ENCODE measurements at regions not wholly inside any gene's neighbourhood (a gene's known extent, or its start where the extent isn't known, plus 50 kb on each side); places are given as distances from the start of the nearest gene placed in this dataset.

- no peak for TF ChIP-seq EZH2 (IDR thresholded peaks at IDR 0.05; ENCODE audit: borderline replicate concordance, low read length)
- no peak overlapping the region for H3K4me2 ChIP-seq (ENCODE audit: low read length)
Measured at GRCh38 chr10:113348694-113349093, 204.2 kb upstream of the HABP2 start.

GRCh38 chr10:113350311-113351040 lies 202.4 kb upstream of the HABP2 start:
- Histone ChIP-seq H3K4me2 (ENCODE audit: low read length) (no peak overlapping the region), H3K27me3 (ENCODE audit: insufficient read depth, low read length) (no peaks in the 10 kb centered on the region), H3K4me1 (ENCODE audit: insufficient read depth, low read length, severe bottlenecking) (no peaks in the 10 kb centered on the region), H3K79me2 (ENCODE audit: insufficient read depth, low read length) (no peaks in the 10 kb centered on the region), H3K9ac (ENCODE audit: low read length) (no peak overlapping the region), H4K20me1 (ENCODE audit: insufficient read depth, low read length) (no peaks in the 10 kb centered on the region), H3K9me3 (ENCODE audit: low read length) (no peaks in the 10 kb centered on the region), H3F3A (ENCODE audit: insufficient read depth, low read length) (no peaks in the 10 kb centered on the region), H3K4me3 (ENCODE audit: low read depth, low read length, poor library complexity, severe bottlenecking) (no peak overlapping the region), H3K27ac (ENCODE audit: low read depth, low read length, poor library complexity, severe bottlenecking) (no peak overlapping the region), H3K9me2 (ENCODE audit: low read depth, low read length) (no peaks in the 10 kb centered on the region), H3K36me3 (ENCODE audit: insufficient read depth, low read length) (no peaks in the 10 kb centered on the region), H2AFZ (ENCODE audit: low read length) (no peak overlapping the region)
- TF ChIP-seq EZH2 (IDR thresholded peaks at IDR 0.05; ENCODE audit: borderline replicate concordance, low read length) = no peak
- no peak for TF ChIP-seq CTCF (IDR thresholded peaks at IDR 0.05; ENCODE audit: low read length)

More at GRCh38 chr10:113348694-113349093, 204.2 kb upstream of the HABP2 start:
- H3K36me3 ChIP-seq (ENCODE audit: insufficient read depth, low read length) = no peaks in the 10 kb centered on the region
- H3K27me3 ChIP-seq (ENCODE audit: insufficient read depth, low read length) = no peaks in the 10 kb centered on the region
- no peaks in the 10 kb centered on the region for H3F3A ChIP-seq (ENCODE audit: insufficient read depth, low read length)
- no peaks in the 10 kb centered on the region for H3K9me2 ChIP-seq (ENCODE audit: low read depth, low read length)
- H3K9me3 ChIP-seq (ENCODE audit: low read length) = no peaks in the 10 kb centered on the region
- H4K20me1 ChIP-seq (ENCODE audit: insufficient read depth, low read length) = no peaks in the 10 kb centered on the region
- no peak overlapping the region for H3K4me3 ChIP-seq (ENCODE audit: low read depth, low read length, poor library complexity, severe bottlenecking)
- no peak overlapping the region for H2AFZ ChIP-seq (ENCODE audit: low read length)
- no peaks in the 10 kb centered on the region for H3K79me2 ChIP-seq (ENCODE audit: insufficient read depth, low read length)
- no peak overlapping the region for H3K9ac ChIP-seq (ENCODE audit: low read length)
- H3K27ac ChIP-seq (ENCODE audit: low read depth, low read length, poor library complexity, severe bottlenecking) = no peak overlapping the region
- H3K4me1 ChIP-seq (ENCODE audit: insufficient read depth, low read length, severe bottlenecking) = no peaks in the 10 kb centered on the region

- no peak overlapping the region for H3K4me2 ChIP-seq (ENCODE audit: low read length)
- H4K20me1 ChIP-seq (ENCODE audit: insufficient read depth, low read length) = no peaks in the 10 kb centered on the region
- H3F3A ChIP-seq (ENCODE audit: insufficient read depth, low read length) = no peaks in the 10 kb centered on the region
- no peak overlapping the region for H3K9ac ChIP-seq (ENCODE audit: low read length)
- H3K27me3 ChIP-seq (ENCODE audit: insufficient read depth, low read length) = no peaks in the 10 kb centered on the region
- no peak overlapping the region for H2AFZ ChIP-seq (ENCODE audit: low read length)
- no peak overlapping the region for H3K27ac ChIP-seq (ENCODE audit: low read depth, low read length, poor library complexity, severe bottlenecking)
- no peaks in the 10 kb centered on the region for H3K79me2 ChIP-seq (ENCODE audit: insufficient read depth, low read length)
- no peaks in the 10 kb centered on the region for H3K9me3 ChIP-seq (ENCODE audit: low read length)
- no peak for TF ChIP-seq CTCF (IDR thresholded peaks at IDR 0.05; ENCODE audit: low read length)
- no peak for TF ChIP-seq EZH2 (IDR thresholded peaks at IDR 0.05; ENCODE audit: borderline replicate concordance, low read length)
- no peaks in the 10 kb centered on the region for H3K4me1 ChIP-seq (ENCODE audit: insufficient read depth, low read length, severe bottlenecking)
- no peaks in the 10 kb centered on the region for H3K9me2 ChIP-seq (ENCODE audit: low read depth, low read length)
- H3K36me3 ChIP-seq (ENCODE audit: insufficient read depth, low read length) = no peaks in the 10 kb centered on the region
- H3K4me3 ChIP-seq (ENCODE audit: low read depth, low read length, poor library complexity, severe bottlenecking) = no peak overlapping the region
Measured at GRCh38 chr10:113354711-113355110, 198.1 kb upstream of the HABP2 start.

Measured in OCI-LY1 (cell line).